Liver (tissue), 8 donors: ENCODE measurements at regions not wholly inside any gene's neighbourhood (a gene's known extent, or its start where the extent isn't known, plus 50 kb on each side); places are given as distances from the start of the nearest gene placed in this dataset.

Experiments
- DNase-seq: peaks from one replicate; pipeline ENCODE4 v3.0.0-alpha.2; 2017; ENCODE audit warnings: low spot score
- H3K27ac ChIP-seq, 2 donors: one replicate each; pipeline ENCODE4 v1.7.0; 2013; ENCODE audit warnings: inconsistent platforms in 2 of 2, low read length in 2 of 2, control low read depth in 1 of 2, low read depth in 1 of 2, mild to moderate bottlenecking in 1 of 2
- H3K27me3 ChIP-seq, 4 donors: one replicate each; pipeline versions ENCODE4 v1.6.1 to v1.7.0; 2013; ENCODE audit warnings: low read length in 3 of 4, inconsistent platforms in 1 of 4, mild to moderate bottlenecking in 1 of 4, moderate library complexity in 1 of 4; ENCODE audit not compliant: control insufficient read depth in 4 of 4, insufficient read depth in 4 of 4
- H3K36me3 ChIP-seq, 4 donors: one replicate each; pipeline versions ENCODE4 v1.6.1 to v1.7.0; 2013; ENCODE audit warnings: low read length in 3 of 4, mild to moderate bottlenecking in 3 of 4, low read depth in 1 of 4, moderate library complexity in 1 of 4; ENCODE audit not compliant: control insufficient read depth in 4 of 4, insufficient read depth in 3 of 4
- H3K4me1 ChIP-seq, 4 donors: one replicate each; pipeline versions ENCODE4 v1.6.1 to v1.7.0; 2013; ENCODE audit warnings: low read length in 3 of 4, mild to moderate bottlenecking in 3 of 4, moderate library complexity in 1 of 4; ENCODE audit not compliant: control insufficient read depth in 4 of 4, insufficient read depth in 4 of 4
- H3K4me3 ChIP-seq, 3 donors: one replicate each; pipeline versions ENCODE4 v1.6.1 to v1.7.0; 2013; ENCODE audit warnings: low read length in 3 of 3, control low read depth in 1 of 3, low read depth in 1 of 3, mild to moderate bottlenecking in 1 of 3
- H3K9ac ChIP-seq, 2 donors: one replicate each; pipeline ENCODE4 v1.7.0; 2013; ENCODE audit warnings: low read length in 2 of 2, mild to moderate bottlenecking in 2 of 2, moderate library complexity in 2 of 2, control low read depth in 1 of 2, low read depth in 1 of 2
- H3K9me3 ChIP-seq, 4 donors: one replicate each; pipeline versions ENCODE4 v1.6.1 to v1.7.0; 2013; ENCODE audit warnings: low read length in 3 of 4; ENCODE audit not compliant: control insufficient read depth in 4 of 4
- EGR1 ChIP-seq, 2 donors: IDR thresholded peaks; 2 replicates each; pipeline ENCODE4 v1.6.1; 2016 to 2018; ENCODE audit warnings: antibody characterized with exemption in 2 of 2, low read depth in 2 of 2
- FOXA2 ChIP-seq: IDR thresholded peaks from 2 replicates; pipeline ENCODE4 v1.6.1; 2016; ENCODE audit warnings: antibody characterized with exemption
- GABPA ChIP-seq, 2 donors: IDR thresholded peaks in 1 of 2; conservative IDR thresholded peaks in 1 of 2; 2 replicates each; pipeline ENCODE4 v1.6.1; 2016; ENCODE audit warnings: antibody characterized with exemption in 2 of 2, mild to moderate bottlenecking in 1 of 2, moderate library complexity in 1 of 2
- HNF4A ChIP-seq, 2 donors: conservative IDR thresholded peaks; 2 replicates each; pipeline ENCODE4 v1.6.1; 2016; ENCODE audit warnings: antibody characterized with exemption in 2 of 2, mild to moderate bottlenecking in 2 of 2
- HNF4G ChIP-seq: IDR thresholded peaks from 2 replicates; pipeline ENCODE4 v1.6.1; 2016; ENCODE audit warnings: antibody characterized with exemption
- JUND ChIP-seq, 2 donors: IDR thresholded peaks; 2 replicates each; pipeline ENCODE4 v1.6.1; 2016; ENCODE audit warnings: antibody characterized with exemption in 2 of 2
- NR2F2 ChIP-seq: IDR thresholded peaks from 2 replicates; pipeline ENCODE4 v1.6.1; 2016; ENCODE audit warnings: antibody characterized with exemption
- RXRA ChIP-seq, 2 donors: IDR thresholded peaks; 2 replicates each; pipeline ENCODE4 v1.6.1; 2017 to 2018; ENCODE audit warnings: antibody characterized with exemption in 2 of 2, mild to moderate bottlenecking in 1 of 2
- TAF1 ChIP-seq: conservative IDR thresholded peaks from 2 replicates; pipeline ENCODE4 v1.6.1; 2016; ENCODE audit warnings: antibody characterized with exemption, mild to moderate bottlenecking
- YY1 ChIP-seq: IDR thresholded peaks from 2 replicates; pipeline ENCODE4 v1.6.1; 2016; ENCODE audit warnings: antibody characterized with exemption, mild to moderate bottlenecking
- WGBS: extraction: QIAGEN DNeasy Blood & Tissue Kit; methylation state at CpG from one replicate; pipeline ENCODE4 v1.1.7; 2013; 5-methylcytosine and 5-hydroxymethylcytosine counted together
- TF ChIP-seq, protein P1 (sequence below): IDR thresholded peaks from 2 replicates; pipeline ENCODE4 v1.6.1; 2016; ENCODE audit warnings: antibody characterized with exemption
- TF ChIP-seq, protein P2 (sequence below): fragments of 150-350 bp; IDR thresholded peaks from 2 replicates; pipeline ENCODE4 v1.5.1; 2017; ENCODE audit warnings: improper control_type of control experiment, low read depth, low read length; ENCODE audit not compliant: missing input control
- TF ChIP-seq, protein P3 (sequence below): IDR thresholded peaks from 2 replicates; pipeline ENCODE4 v1.6.1; 2016; ENCODE audit warnings: antibody characterized with exemption
- TF ChIP-seq, protein P4 (sequence below): IDR thresholded peaks from 2 replicates; pipeline ENCODE4 v1.6.1; 2016; ENCODE audit warnings: antibody characterized with exemption
- TF ChIP-seq, protein P5 (sequence below): IDR thresholded peaks from 2 replicates; pipeline ENCODE4 v1.6.1; 2016; ENCODE audit warnings: antibody characterized with exemption, mild to moderate bottlenecking
- donor health status: healthy.
- donor health status: healthy.
- donor health status: healthy.
- donor health status: healthy.
- donor health status: healthy.

DNA sequence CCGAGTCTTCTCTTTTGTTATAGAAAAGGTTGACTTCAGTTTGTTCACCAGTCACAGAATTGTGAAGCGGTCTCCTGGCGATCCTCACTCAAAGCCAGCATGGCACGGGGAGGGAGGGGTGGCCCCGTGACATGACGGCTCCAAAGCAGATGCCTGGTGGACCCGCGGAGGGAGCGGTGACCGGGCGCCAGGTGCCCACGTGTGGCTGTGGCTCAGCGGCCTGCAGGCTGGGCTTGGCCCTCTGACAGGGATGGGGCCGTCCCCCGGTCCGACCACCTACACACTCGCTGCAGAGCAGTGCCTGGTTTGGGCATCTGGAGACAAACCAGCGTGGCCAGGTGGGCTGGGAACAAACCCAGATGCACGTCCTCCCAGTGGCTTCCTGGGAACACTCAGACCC lies 129.1 kb upstream of the SNTG2 start:
- DNase-seq = no peak
- no peak overlapping the region for H3K9ac ChIP-seq
- H3K27me3 ChIP-seq = no peaks in the 10 kb centered on the region
- H3K27ac ChIP-seq = no peak overlapping the region
- no peaks in the 10 kb centered on the region for H3K9me3 ChIP-seq
- no peaks in the 10 kb centered on the region for H3K36me3 ChIP-seq
- TF ChIP-seq, protein P1, sequence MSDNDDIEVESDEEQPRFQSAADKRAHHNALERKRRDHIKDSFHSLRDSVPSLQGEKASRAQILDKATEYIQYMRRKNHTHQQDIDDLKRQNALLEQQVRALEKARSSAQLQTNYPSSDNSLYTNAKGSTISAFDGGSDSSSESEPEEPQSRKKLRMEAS = no peak
- TF ChIP-seq, protein P2, sequence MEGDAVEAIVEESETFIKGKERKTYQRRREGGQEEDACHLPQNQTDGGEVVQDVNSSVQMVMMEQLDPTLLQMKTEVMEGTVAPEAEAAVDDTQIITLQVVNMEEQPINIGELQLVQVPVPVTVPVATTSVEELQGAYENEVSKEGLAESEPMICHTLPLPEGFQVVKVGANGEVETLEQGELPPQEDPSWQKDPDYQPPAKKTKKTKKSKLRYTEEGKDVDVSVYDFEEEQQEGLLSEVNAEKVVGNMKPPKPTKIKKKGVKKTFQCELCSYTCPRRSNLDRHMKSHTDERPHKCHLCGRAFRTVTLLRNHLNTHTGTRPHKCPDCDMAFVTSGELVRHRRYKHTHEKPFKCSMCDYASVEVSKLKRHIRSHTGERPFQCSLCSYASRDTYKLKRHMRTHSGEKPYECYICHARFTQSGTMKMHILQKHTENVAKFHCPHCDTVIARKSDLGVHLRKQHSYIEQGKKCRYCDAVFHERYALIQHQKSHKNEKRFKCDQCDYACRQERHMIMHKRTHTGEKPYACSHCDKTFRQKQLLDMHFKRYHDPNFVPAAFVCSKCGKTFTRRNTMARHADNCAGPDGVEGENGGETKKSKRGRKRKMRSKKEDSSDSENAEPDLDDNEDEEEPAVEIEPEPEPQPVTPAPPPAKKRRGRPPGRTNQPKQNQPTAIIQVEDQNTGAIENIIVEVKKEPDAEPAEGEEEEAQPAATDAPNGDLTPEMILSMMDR = no peak
- TF ChIP-seq, protein P3, sequence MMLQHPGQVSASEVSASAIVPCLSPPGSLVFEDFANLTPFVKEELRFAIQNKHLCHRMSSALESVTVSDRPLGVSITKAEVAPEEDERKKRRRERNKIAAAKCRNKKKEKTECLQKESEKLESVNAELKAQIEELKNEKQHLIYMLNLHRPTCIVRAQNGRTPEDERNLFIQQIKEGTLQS = no peak
- no peak for TF ChIP-seq YY1
- no peak for TF ChIP-seq JUND (IDR thresholded peaks at IDR 0.05)
- no peak for TF ChIP-seq FOXA2
- TF ChIP-seq EGR1 (IDR thresholded peaks at IDR 0.05; ENCODE audit: low read depth in 2 of 2) = no peak
- TF ChIP-seq HNF4A (conservative IDR thresholded peaks at IDR 0.05) = no peak
- TF ChIP-seq, protein P4, sequence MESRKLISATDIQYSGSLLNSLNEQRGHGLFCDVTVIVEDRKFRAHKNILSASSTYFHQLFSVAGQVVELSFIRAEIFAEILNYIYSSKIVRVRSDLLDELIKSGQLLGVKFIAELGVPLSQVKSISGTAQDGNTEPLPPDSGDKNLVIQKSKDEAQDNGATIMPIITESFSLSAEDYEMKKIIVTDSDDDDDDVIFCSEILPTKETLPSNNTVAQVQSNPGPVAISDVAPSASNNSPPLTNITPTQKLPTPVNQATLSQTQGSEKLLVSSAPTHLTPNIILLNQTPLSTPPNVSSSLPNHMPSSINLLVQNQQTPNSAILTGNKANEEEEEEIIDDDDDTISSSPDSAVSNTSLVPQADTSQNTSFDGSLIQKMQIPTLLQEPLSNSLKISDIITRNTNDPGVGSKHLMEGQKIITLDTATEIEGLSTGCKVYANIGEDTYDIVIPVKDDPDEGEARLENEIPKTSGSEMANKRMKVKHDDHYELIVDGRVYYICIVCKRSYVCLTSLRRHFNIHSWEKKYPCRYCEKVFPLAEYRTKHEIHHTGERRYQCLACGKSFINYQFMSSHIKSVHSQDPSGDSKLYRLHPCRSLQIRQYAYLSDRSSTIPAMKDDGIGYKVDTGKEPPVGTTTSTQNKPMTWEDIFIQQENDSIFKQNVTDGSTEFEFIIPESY = no peak
- TF ChIP-seq HNF4G = no peak
- no peak for TF ChIP-seq GABPA (IDR thresholded peaks at IDR 0.05 in 1 of 2, conservative IDR thresholded peaks at IDR 0.05 in 1 of 2)
- TF ChIP-seq TAF1 = no peak
- TF ChIP-seq RXRA (IDR thresholded peaks at IDR 0.05) = no peak
- TF ChIP-seq, protein P5, sequence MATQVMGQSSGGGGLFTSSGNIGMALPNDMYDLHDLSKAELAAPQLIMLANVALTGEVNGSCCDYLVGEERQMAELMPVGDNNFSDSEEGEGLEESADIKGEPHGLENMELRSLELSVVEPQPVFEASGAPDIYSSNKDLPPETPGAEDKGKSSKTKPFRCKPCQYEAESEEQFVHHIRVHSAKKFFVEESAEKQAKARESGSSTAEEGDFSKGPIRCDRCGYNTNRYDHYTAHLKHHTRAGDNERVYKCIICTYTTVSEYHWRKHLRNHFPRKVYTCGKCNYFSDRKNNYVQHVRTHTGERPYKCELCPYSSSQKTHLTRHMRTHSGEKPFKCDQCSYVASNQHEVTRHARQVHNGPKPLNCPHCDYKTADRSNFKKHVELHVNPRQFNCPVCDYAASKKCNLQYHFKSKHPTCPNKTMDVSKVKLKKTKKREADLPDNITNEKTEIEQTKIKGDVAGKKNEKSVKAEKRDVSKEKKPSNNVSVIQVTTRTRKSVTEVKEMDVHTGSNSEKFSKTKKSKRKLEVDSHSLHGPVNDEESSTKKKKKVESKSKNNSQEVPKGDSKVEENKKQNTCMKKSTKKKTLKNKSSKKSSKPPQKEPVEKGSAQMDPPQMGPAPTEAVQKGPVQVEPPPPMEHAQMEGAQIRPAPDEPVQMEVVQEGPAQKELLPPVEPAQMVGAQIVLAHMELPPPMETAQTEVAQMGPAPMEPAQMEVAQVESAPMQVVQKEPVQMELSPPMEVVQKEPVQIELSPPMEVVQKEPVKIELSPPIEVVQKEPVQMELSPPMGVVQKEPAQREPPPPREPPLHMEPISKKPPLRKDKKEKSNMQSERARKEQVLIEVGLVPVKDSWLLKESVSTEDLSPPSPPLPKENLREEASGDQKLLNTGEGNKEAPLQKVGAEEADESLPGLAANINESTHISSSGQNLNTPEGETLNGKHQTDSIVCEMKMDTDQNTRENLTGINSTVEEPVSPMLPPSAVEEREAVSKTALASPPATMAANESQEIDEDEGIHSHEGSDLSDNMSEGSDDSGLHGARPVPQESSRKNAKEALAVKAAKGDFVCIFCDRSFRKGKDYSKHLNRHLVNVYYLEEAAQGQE = no peak
- TF ChIP-seq NR2F2 = no peak
- no peaks in the 10 kb centered on the region for H3K4me1 ChIP-seq
- 87% methylated on average over 19 of the region's 19 CpGs for WGBS
- H3K4me3 ChIP-seq = no peak overlapping the region

DNA sequence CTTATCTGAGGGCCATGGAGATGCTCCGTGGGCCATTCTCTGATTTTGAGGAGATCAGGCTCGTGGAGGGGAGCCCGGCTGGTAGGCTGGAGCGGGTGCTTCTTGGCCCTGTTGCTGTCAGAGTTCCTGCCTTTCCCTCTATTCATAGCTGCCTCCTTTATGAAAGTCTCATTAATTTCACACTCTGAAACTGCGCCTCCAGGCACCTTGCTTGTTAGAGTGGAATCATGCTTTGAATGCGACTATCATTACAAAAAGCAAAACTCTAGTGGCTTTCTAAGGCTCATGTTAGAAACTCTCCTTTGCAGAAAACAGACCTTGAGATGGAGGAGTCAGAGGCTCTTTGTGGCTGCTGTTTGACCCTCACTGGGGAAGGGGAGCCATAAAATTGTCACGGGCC lies 131.0 kb upstream of the SNTG2 start:
- Histone ChIP-seq H3K4me3 (no peak overlapping the region), H3K27ac (no peak overlapping the region), H3K9ac (no peak overlapping the region), H3K27me3 (no peaks in the 10 kb centered on the region), H3K9me3 (no peaks in the 10 kb centered on the region), H3K36me3 (no peaks in the 10 kb centered on the region), H3K4me1 (no peaks in the 10 kb centered on the region)
- 90% methylated on average over 7 of the region's 7 CpGs for whole genome bisulfite sequencing
- no peak for TF ChIP-seq NR2F2
- TF ChIP-seq HNF4G = no peak
- no peak for DNase-seq
